GM23338 (cell line): ENCODE measurements at regions not wholly inside any gene's neighbourhood (a gene's known extent, or its start where the extent isn't known, plus 50 kb on each side); places are given as distances from the start of the nearest gene placed in this dataset.

ENCODE experiments used
- CREB1 ChIP-seq: fragments of 250-450 bp; sonication (Bioruptor Pico); IDR thresholded peaks from 2 replicates; pipeline ENCODE4 v1.5.0; 2020; ENCODE audit warnings: low read depth, mild to moderate bottlenecking, moderate library complexity
- ETS1 ChIP-seq: IDR thresholded peaks from 2 replicates; pipeline ENCODE4 v1.6.1; 2016; ENCODE audit warnings: antibody characterized with exemption
- EZH2 ChIP-seq: fragments of 200-600 bp; sonication (generic); IDR thresholded peaks from one replicate; pipeline ENCODE4 v1.8.0; 2017; ENCODE audit warnings: antibody characterized with exemption, mild to moderate bottlenecking, low read depth; ENCODE audit not compliant: unreplicated experiment
- EZH2phosphoT487 ChIP-seq: fragments of 200-600 bp; sonication (generic); IDR thresholded peaks from one replicate; pipeline ENCODE4 v1.8.1; 2018; ENCODE audit warnings: antibody characterized with exemption; ENCODE audit not compliant: unreplicated experiment
- JUNB ChIP-seq: IDR thresholded peaks from one replicate; pipeline ENCODE4 v1.6.1; 2016; ENCODE audit warnings: antibody characterized with exemption; ENCODE audit not compliant: unreplicated experiment
- POLR2AphosphoS5 ChIP-seq: IDR thresholded peaks from 2 replicates; pipeline ENCODE4 v1.6.1; 2016; ENCODE audit warnings: antibody characterized with exemption, low read depth
- STAT1 ChIP-seq: IDR thresholded peaks from one replicate; pipeline ENCODE4 v1.6.1; 2016; ENCODE audit warnings: antibody characterized with exemption; ENCODE audit not compliant: unreplicated experiment
- TF ChIP-seq, protein P1 (sequence below), 2 experiments: fragments of 200-600 bp in 1 of 2; sonication (generic) in 1 of 2; conservative IDR thresholded peaks; 2 replicates each; pipeline versions ENCODE4 v1.5.1 to v1.6.1; 2016 to 2017; ENCODE audit warnings: antibody characterized with exemption in 2 of 2, low read depth in 2 of 2, mild to moderate bottlenecking in 2 of 2, moderate library complexity in 1 of 2
- TF ChIP-seq, protein P2 (sequence below): IDR thresholded peaks from one replicate; pipeline ENCODE4 v1.6.1; 2018; ENCODE audit warnings: antibody characterized with exemption; ENCODE audit not compliant: unreplicated experiment

DNA sequence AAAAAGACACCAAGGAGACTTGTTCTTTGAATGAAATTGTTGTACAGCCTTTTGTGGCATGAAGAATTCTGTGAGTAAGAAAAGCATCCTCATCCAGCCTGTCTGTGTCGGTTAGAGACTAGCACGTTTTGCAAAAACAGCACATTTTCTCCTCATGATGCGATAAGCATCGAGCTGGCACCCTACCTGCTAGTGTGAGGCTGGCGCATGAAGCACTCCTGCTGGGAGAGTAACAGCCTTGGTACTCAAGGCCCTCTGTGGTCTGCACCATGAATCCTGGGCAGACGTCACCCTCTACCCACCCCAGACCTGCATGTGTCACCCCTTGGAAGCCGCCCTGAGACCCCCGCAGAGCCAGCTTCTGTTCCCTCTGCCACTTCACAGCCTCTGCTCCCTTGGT, 92.6 kb upstream of the TMEM132E start:
- TF ChIP-seq, protein P1, sequence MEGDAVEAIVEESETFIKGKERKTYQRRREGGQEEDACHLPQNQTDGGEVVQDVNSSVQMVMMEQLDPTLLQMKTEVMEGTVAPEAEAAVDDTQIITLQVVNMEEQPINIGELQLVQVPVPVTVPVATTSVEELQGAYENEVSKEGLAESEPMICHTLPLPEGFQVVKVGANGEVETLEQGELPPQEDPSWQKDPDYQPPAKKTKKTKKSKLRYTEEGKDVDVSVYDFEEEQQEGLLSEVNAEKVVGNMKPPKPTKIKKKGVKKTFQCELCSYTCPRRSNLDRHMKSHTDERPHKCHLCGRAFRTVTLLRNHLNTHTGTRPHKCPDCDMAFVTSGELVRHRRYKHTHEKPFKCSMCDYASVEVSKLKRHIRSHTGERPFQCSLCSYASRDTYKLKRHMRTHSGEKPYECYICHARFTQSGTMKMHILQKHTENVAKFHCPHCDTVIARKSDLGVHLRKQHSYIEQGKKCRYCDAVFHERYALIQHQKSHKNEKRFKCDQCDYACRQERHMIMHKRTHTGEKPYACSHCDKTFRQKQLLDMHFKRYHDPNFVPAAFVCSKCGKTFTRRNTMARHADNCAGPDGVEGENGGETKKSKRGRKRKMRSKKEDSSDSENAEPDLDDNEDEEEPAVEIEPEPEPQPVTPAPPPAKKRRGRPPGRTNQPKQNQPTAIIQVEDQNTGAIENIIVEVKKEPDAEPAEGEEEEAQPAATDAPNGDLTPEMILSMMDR (conservative IDR thresholded peaks at IDR 0.05; ENCODE audit: low read depth in 2 of 2) = no peak
- TF ChIP-seq, protein P2, sequence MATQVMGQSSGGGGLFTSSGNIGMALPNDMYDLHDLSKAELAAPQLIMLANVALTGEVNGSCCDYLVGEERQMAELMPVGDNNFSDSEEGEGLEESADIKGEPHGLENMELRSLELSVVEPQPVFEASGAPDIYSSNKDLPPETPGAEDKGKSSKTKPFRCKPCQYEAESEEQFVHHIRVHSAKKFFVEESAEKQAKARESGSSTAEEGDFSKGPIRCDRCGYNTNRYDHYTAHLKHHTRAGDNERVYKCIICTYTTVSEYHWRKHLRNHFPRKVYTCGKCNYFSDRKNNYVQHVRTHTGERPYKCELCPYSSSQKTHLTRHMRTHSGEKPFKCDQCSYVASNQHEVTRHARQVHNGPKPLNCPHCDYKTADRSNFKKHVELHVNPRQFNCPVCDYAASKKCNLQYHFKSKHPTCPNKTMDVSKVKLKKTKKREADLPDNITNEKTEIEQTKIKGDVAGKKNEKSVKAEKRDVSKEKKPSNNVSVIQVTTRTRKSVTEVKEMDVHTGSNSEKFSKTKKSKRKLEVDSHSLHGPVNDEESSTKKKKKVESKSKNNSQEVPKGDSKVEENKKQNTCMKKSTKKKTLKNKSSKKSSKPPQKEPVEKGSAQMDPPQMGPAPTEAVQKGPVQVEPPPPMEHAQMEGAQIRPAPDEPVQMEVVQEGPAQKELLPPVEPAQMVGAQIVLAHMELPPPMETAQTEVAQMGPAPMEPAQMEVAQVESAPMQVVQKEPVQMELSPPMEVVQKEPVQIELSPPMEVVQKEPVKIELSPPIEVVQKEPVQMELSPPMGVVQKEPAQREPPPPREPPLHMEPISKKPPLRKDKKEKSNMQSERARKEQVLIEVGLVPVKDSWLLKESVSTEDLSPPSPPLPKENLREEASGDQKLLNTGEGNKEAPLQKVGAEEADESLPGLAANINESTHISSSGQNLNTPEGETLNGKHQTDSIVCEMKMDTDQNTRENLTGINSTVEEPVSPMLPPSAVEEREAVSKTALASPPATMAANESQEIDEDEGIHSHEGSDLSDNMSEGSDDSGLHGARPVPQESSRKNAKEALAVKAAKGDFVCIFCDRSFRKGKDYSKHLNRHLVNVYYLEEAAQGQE = no peak
- TF ChIP-seq JUNB = no peak
- no peak for TF ChIP-seq EZH2
- no peak for TF ChIP-seq EZH2phosphoT487
- TF ChIP-seq POLR2AphosphoS5 = no peak
- TF ChIP-seq CREB1 (CRISPR knock-in tag) = no peak
- no peak for TF ChIP-seq STAT1
- TF ChIP-seq ETS1 = no peak
